HG02938 (cell line): ENCODE measurements at regions not wholly inside any gene's neighbourhood (a gene's known extent, or its start where the extent isn't known, plus 50 kb on each side); places are given as distances from the start of the nearest gene placed in this dataset.

Experiments
- ATAC-seq: cut with Tn5 transposase; IDR thresholded peaks from one replicate; pipeline ENCODE4 v1.9.1; 2021; ENCODE audit warnings: mild to moderate bottlenecking, moderate library complexity; ENCODE audit not compliant: unreplicated experiment

DNA sequence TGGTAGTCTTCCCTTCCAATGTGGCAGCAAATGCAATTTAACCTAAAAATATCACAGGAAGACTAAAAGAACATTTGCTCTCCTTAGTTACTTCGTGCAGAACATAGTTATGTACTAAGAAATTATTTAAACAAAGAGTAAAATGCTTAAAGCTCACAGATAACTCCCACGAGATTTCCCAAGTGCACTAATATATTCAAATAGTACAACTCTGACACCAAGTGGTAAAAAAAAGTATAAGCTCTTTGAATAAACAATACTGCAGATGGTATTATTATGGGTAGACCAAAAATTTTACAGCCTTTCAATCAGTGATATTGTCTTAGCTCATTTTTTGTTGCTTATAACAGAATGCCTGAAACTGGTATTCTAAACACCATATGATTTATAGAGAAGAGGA is 52.8 kb upstream of the FILIP1 start:
- no peak for ATAC-seq

DNA sequence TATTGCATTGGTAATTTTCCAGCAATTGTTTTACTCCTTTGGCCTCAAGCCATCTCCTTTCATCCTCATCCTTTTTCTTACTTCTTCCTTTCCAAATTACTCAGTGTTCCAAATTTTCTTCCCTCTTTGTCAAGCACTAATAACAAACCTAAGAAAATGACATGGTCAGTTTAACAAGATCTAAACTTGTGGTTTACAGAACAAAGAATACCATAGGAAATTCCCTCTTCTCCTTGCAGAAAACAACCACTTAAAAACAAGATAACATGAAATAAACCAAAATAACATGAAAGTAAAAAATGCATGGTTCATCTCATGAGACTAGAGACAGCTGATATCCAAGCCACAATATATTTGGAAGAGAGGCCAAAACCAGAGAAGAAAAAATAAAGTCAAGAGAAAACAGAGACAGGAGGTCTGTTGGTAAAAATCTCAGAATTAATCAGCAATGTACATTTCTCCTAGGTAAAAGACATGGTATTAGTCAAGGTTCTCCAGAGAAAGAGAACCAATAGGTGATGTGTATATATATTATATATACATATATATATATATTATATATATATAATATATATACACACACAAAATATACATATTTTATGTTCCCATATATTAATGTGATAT is 51.0 kb upstream of the SENP6 start:
- no peak for ATAC-seq

DNA sequence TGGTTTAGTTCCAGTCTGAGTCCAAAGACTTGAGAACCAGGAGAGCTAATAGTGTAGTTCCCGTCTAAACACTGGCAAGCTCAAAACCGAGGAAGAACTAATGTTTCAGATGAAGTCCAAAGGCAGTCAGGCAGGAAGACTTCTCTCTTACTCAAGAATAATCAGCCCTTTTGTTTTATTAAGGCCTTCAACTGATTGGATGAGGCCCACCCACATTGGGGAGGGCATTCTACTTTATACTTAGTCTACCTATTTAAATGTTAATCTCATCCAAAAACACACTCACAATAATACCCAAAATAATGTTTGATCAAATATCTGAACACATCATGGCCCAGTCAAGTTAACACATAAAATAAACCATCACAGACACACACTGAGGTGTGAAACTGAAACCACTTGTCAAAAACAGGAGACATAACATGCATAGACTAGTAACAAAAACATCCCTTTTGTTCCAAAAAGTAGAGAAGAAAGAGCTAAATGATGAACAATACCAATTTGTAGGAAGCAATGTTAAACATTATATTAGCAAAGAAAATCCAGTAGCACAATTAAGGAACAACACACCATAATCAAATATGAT is 50.2 kb upstream of the SENP6 start:
- peak; percentile 43 for ATAC-seq
